ENCODE measurements at regions not wholly inside any gene's neighbourhood (a gene's known extent, or its start where the extent isn't known, plus 50 kb on each side); places are given as distances from the start of the nearest gene placed in this dataset.

DNA sequence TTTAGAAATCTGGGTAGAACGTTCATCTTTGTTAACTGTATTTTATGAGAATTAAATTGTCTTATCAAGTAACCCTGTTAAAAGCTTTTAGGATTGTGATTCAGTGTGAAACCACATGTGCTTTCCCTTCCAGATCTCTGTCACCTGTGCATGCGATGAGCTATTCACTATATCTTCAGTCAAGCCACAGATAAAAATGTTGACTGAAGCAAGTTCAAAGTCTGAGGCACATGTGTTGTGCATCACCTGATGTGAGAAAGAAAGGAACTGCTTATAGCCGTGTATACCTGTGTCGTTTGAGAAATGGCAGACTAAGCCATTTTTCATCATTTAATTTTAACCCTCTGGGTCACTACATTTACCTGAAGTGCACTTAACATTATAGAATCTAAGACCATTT lies 1088.9 kb upstream of the TENM4 start:
- TF ChIP-seq BHLHE40 (IDR thresholded peaks at IDR 0.05; ENCODE audit: borderline replicate concordance in 1 of 2, low read depth in 2 of 2, low read length in 1 of 2): peak in 1 of 2 experiments; percentile 29; a peak in 1 of 4 replicates
- TF ChIP-seq SP1 (IDR thresholded peaks at IDR 0.05; ENCODE audit: low read depth, low read length): no peak
- TF ChIP-seq, protein P1, sequence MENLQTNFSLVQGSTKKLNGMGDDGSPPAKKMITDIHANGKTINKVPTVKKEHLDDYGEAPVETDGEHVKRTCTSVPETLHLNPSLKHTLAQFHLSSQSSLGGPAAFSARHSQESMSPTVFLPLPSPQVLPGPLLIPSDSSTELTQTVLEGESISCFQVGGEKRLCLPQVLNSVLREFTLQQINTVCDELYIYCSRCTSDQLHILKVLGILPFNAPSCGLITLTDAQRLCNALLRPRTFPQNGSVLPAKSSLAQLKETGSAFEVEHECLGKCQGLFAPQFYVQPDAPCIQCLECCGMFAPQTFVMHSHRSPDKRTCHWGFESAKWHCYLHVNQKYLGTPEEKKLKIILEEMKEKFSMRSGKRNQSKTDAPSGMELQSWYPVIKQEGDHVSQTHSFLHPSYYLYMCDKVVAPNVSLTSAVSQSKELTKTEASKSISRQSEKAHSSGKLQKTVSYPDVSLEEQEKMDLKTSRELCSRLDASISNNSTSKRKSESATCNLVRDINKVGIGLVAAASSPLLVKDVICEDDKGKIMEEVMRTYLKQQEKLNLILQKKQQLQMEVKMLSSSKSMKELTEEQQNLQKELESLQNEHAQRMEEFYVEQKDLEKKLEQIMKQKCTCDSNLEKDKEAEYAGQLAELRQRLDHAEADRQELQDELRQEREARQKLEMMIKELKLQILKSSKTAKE (IDR thresholded peaks at IDR 0.05; ENCODE audit: low read depth, poor library complexity, severe bottlenecking): no peak
- no peak for TF ChIP-seq NKRF (conservative IDR thresholded peaks at IDR 0.05)
- TF ChIP-seq RAD51 (IDR thresholded peaks at IDR 0.05): 0 out of 2 replicates have a peak, but pooled peaks have one; percentile 18
- no TSS peak for BruUV-seq (replicated peaks)
- RAD21 ChIA-PET (ENCODE audit: unreplicated experiment): no interaction called here

More for the DNA sequence above, 1088.9 kb upstream of the TENM4 start:
- Histone ChIP-seq H3K9ac (ENCODE audit: control insufficient read depth, insufficient read depth, low read length) (no peak overlapping the region), H3K79me2 (ENCODE audit: control insufficient read depth, insufficient read depth, low read length) (no peaks in the 10 kb centered on the region), H3K4me3 (no peak overlapping the region), H2AFZ (ENCODE audit: control insufficient read depth, low read depth, low read length) (no peak overlapping the region), H3K27ac (ENCODE audit: control insufficient read depth, insufficient read depth) (no peak overlapping the region), H4K20me1 (ENCODE audit: control insufficient read depth, insufficient read depth) (no peaks in the 10 kb centered on the region), H3K4me1 (ENCODE audit: control insufficient read depth, insufficient read depth, low read length) (no peaks in the 10 kb centered on the region), H3K36me3 (ENCODE audit: control insufficient read depth in 2 of 2, insufficient read depth in 2 of 2, low read length in 1 of 2) (no peaks in the 10 kb centered on the region), H3K4me2 (ENCODE audit: control insufficient read depth, insufficient read depth) (no peak overlapping the region), H3K9me3 (replicated peaks; ENCODE audit: control insufficient read depth, insufficient read depth, low read length) (no peaks in the 10 kb centered on the region), H3K27me3 (replicated peaks in 1 of 2; ENCODE audit: control insufficient read depth in 2 of 2, insufficient read depth in 2 of 2, low read length in 1 of 2) (no peaks in the 10 kb centered on the region)
- 23% methylated on average over 4 of the region's 4 CpGs for WGBS (ENCODE audit: insufficient coverage, insufficient replicate concordance, low lambda C conversion rate, missing lambda C conversion rate)
- SMC1A ChIA-PET (ENCODE audit: uncharacterized antibody, unreplicated experiment): interaction anchor here (0.7 kb wide), 1 partner anchor 175 kb away, joined by 3 read pairs; no protein-coding TSS in a partner anchor
- intact Hi-C loops (cut with micrococcal nuclease; ENCODE audit: unreplicated experiment) (no loop called here), in situ Hi-C loops (cut with MboI) (no loop called here)
- ATAC-seq (no peak), DNase-seq (ENCODE audit: low read depth, low spot score) (no peak), FAIRE-seq (no peak)
- POLR2A ChIA-PET: no interaction called here
- CTCF ChIA-PET: no interaction called here
